ENCODE measurements at regions not wholly inside any gene's neighbourhood (a gene's known extent, or its start where the extent isn't known, plus 50 kb on each side); places are given as distances from the start of the nearest gene placed in this dataset.

- Histone ChIP-seq H3K9ac (no peak overlapping the region), H3K79me2 (ENCODE audit: insufficient read depth, low read depth) (no peaks in the 10 kb centered on the region), H3K4me1 (ENCODE audit: low read depth, poor library complexity, severe bottlenecking) (no peaks in the 10 kb centered on the region), H3K4me3 (IDR thresholded peaks at IDR 0.05; ENCODE audit: insufficient read depth, low read depth, low read length) (no peak overlapping the region), H3K36me3 (ENCODE audit: insufficient read depth) (no peaks in the 10 kb centered on the region), H2AFZ (ENCODE audit: low read depth) (no peak overlapping the region), H4K20me1 (ENCODE audit: insufficient read depth) (no peaks in the 10 kb centered on the region), H3K27me3 (ENCODE audit: insufficient read depth, low read depth) (no peaks in the 10 kb centered on the region), H3K4me2 (no peak overlapping the region), H3K27ac (no peak overlapping the region)
- TF ChIP-seq, protein P1, sequence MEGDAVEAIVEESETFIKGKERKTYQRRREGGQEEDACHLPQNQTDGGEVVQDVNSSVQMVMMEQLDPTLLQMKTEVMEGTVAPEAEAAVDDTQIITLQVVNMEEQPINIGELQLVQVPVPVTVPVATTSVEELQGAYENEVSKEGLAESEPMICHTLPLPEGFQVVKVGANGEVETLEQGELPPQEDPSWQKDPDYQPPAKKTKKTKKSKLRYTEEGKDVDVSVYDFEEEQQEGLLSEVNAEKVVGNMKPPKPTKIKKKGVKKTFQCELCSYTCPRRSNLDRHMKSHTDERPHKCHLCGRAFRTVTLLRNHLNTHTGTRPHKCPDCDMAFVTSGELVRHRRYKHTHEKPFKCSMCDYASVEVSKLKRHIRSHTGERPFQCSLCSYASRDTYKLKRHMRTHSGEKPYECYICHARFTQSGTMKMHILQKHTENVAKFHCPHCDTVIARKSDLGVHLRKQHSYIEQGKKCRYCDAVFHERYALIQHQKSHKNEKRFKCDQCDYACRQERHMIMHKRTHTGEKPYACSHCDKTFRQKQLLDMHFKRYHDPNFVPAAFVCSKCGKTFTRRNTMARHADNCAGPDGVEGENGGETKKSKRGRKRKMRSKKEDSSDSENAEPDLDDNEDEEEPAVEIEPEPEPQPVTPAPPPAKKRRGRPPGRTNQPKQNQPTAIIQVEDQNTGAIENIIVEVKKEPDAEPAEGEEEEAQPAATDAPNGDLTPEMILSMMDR (conservative IDR thresholded peaks at IDR 0.05; ENCODE audit: low read depth, low read length): no peak
Observed at GRCh38 chr9:99743455-99743854, 78.2 kb upstream of the NR4A3 start.

DNA sequence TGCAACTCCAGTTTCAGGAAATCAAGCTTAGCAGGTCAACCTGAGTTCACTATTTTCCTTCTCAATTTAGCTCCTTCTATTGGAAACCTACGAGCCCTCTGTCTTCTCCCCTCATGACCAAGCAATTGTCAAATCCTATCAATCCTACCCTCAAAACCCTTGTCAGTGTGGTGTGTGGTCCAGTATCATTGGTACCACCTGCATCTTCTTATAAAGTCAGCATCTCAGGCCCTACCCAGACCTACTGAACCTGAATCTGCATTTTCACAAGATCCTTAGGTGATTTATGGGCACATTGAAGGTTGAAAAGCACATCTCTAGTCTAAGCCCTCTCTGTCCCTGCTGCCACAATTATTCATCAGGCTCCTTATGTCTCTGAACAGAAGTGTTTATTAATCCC lies 77.6 kb upstream of the NR4A3 start:
- no peaks in the 10 kb centered on the region for H3K79me2 ChIP-seq (ENCODE audit: insufficient read depth, low read depth)
- no peaks in the 10 kb centered on the region for H3K27me3 ChIP-seq (ENCODE audit: insufficient read depth, low read depth)
- TF ChIP-seq, protein P1 (conservative IDR thresholded peaks at IDR 0.05; ENCODE audit: low read depth, low read length): no peak
- no peak overlapping the region for H3K4me2 ChIP-seq
- no peaks in the 10 kb centered on the region for H3K4me1 ChIP-seq (ENCODE audit: low read depth, poor library complexity, severe bottlenecking)
- H3K9ac ChIP-seq: no peak overlapping the region
- no peak overlapping the region for H2AFZ ChIP-seq (ENCODE audit: low read depth)
- no peak overlapping the region for H3K4me3 ChIP-seq (IDR thresholded peaks at IDR 0.05; ENCODE audit: insufficient read depth, low read depth, low read length)
- H3K36me3 ChIP-seq (ENCODE audit: insufficient read depth): no peaks in the 10 kb centered on the region
- no peak overlapping the region for H3K27ac ChIP-seq
- H4K20me1 ChIP-seq (ENCODE audit: insufficient read depth): no peaks in the 10 kb centered on the region

DNA sequence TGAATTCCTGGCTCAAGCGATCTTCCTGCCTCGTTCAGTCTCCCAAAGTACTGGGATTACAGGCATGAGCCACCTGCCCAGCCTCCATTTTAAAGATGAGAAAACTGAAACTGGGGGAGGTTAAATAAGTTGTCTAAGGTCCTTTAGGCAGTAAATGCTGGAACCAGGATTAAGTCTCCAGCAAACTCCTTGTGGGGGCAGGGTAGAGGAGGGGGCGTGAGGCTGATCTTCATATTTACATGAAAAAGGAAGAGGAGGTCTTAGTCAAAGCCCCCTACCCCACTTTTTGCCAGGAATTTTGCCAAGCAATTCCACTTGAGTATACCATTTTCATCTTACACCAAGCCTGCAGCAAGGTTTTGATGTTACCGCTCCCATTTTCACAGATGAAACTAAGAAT lies 76.6 kb upstream of the NR4A3 start:
- no peaks in the 10 kb centered on the region for H4K20me1 ChIP-seq (ENCODE audit: insufficient read depth)
- no peak overlapping the region for H3K4me3 ChIP-seq (IDR thresholded peaks at IDR 0.05; ENCODE audit: insufficient read depth, low read depth, low read length)
- H3K9ac ChIP-seq: no peak overlapping the region
- TF ChIP-seq, protein P1 (conservative IDR thresholded peaks at IDR 0.05; ENCODE audit: low read depth, low read length): no peak
- no peak overlapping the region for H2AFZ ChIP-seq (ENCODE audit: low read depth)
- no peaks in the 10 kb centered on the region for H3K4me1 ChIP-seq (ENCODE audit: low read depth, poor library complexity, severe bottlenecking)
- H3K4me2 ChIP-seq: no peak overlapping the region
- no peaks in the 10 kb centered on the region for H3K79me2 ChIP-seq (ENCODE audit: insufficient read depth, low read depth)
- no peaks in the 10 kb centered on the region for H3K27me3 ChIP-seq (ENCODE audit: insufficient read depth, low read depth)
- no peaks in the 10 kb centered on the region for H3K36me3 ChIP-seq (ENCODE audit: insufficient read depth)
- no peak overlapping the region for H3K27ac ChIP-seq

GRCh38 chr9:99746406-99746805 lies 75.3 kb upstream of the NR4A3 start:
- no peaks in the 10 kb centered on the region for H4K20me1 ChIP-seq (ENCODE audit: insufficient read depth)

More at GRCh38 chr9:99746406-99746805, 75.3 kb upstream of the NR4A3 start:
- Histone ChIP-seq H3K36me3 (ENCODE audit: insufficient read depth) (no peaks in the 10 kb centered on the region), H3K9ac (no peak overlapping the region), H3K4me2 (no peak overlapping the region), H3K27ac (no peak overlapping the region), H3K27me3 (ENCODE audit: insufficient read depth, low read depth) (no peaks in the 10 kb centered on the region), H3K79me2 (ENCODE audit: insufficient read depth, low read depth) (no peaks in the 10 kb centered on the region), H2AFZ (ENCODE audit: low read depth) (no peak overlapping the region; the same call in 1 of the 2 replicates), H3K4me1 (ENCODE audit: low read depth, poor library complexity, severe bottlenecking) (no peaks in the 10 kb centered on the region), H3K4me3 (IDR thresholded peaks at IDR 0.05; ENCODE audit: insufficient read depth, low read depth, low read length) (no peak overlapping the region)
- TF ChIP-seq, protein P1 (conservative IDR thresholded peaks at IDR 0.05; ENCODE audit: low read depth, low read length): no peak
